GM12872 (cell line): ENCODE measurements at regions not wholly inside any gene's neighbourhood (a gene's known extent, or its start where the extent isn't known, plus 50 kb on each side); places are given as distances from the start of the nearest gene placed in this dataset.

Experiments used
- TF ChIP-seq, protein P1 (sequence below): IDR thresholded peaks from 3 replicates; pipeline ENCODE4 v1.5.1; 2011; ENCODE audit warnings: low read depth, mild to moderate bottlenecking, low read length, moderate library complexity; ENCODE audit not compliant: insufficient read depth

DNA sequence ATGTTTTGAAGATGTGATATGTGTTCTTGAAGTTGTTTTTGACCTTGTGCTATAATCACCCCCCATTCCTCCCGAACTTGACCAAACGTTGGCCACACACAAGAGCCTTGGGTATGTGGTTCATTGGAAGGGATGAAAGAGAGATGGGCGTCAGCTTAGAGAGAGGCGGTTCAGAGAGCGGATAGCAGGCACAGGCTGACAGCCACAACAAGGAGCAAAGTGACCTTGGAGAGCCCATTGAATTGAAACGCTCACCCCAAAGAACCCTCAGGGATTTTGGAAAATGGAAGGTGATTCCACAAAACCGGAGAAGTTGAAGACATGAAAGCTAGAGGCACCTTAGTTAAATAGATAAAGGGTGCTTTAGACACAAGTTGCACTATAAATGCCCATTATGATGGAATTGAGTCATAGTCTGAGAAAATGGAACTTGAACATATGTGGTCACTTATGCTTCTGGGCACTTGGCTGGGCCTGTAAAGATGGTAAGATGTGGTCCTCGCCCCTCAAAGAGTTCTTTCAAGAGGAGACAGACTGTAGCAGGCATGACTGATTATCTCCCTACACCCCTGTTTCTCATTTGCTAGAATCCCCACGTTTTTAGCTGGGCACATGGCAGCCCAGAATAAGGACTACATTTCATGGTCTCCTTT lies 188.5 kb upstream of the HAAO start:
- TF ChIP-seq, protein P1, sequence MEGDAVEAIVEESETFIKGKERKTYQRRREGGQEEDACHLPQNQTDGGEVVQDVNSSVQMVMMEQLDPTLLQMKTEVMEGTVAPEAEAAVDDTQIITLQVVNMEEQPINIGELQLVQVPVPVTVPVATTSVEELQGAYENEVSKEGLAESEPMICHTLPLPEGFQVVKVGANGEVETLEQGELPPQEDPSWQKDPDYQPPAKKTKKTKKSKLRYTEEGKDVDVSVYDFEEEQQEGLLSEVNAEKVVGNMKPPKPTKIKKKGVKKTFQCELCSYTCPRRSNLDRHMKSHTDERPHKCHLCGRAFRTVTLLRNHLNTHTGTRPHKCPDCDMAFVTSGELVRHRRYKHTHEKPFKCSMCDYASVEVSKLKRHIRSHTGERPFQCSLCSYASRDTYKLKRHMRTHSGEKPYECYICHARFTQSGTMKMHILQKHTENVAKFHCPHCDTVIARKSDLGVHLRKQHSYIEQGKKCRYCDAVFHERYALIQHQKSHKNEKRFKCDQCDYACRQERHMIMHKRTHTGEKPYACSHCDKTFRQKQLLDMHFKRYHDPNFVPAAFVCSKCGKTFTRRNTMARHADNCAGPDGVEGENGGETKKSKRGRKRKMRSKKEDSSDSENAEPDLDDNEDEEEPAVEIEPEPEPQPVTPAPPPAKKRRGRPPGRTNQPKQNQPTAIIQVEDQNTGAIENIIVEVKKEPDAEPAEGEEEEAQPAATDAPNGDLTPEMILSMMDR, result no peak

DNA sequence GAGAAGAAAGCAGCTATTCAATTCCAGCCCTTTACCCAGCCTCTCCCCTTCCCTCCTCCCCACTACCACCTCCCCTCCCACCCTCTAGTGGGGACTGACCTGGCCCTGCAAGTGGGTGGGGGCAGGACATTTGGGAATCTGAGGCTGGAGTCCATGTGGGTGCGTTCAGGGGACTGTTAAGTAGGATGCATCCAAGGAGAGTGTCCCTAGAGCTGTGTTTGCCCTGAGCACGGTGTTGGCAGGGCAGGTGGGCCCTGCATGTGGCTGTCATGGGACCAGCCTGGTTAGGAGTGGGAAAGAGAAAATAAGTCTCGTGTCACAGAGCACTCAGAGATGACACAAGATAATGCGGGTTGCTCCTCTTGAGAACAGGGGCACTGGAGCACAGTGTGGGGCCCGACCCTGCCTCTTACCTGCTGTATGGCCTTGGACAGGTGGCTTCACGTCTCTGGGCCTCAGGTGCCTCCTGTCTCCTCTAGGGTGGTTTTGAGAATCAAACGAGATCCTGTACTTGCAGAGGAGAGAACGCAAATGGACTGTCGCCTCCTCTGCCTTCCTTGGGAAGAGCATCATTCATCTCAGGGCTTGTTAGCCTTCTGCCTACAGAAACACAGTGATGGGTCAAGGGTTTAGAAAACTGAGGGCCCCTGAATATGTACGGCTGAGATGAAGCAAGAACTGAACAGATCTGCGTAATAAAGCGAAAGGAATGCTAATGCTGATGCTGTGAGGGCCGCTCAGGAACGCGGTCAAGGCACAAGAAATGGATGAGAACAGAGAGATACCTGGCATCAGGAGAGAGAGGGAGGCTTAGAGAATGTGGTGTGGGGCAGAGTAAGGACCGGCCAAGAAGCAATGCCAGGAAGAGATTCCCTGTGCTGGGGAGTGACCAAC lies 187.7 kb upstream of the HAAO start:
- TF ChIP-seq, protein P1, result no peak

DNA sequence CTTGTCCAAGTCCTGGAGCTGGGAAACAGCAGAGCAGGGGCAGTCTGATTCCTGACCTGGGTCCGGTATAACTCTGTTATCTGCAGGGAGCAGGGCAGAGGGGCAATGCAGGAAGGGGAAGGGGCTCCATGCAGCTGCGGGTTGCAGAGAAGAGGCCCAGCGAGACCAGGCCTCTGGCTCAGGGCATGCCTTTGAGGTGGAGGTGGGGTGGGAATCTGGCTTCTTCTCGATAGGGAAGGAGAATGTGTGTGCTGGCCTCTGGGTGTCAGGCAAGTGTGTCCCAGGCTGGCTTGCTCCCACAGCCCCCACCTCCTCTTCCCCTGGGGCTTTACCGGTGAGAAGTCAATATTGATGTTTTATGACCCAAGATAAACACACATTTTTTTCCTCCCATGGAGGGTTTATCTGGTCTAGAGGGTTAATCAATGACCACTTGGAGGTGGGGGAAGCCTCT lies 187.1 kb upstream of the HAAO start:
- TF ChIP-seq, protein P1, result no peak

DNA sequence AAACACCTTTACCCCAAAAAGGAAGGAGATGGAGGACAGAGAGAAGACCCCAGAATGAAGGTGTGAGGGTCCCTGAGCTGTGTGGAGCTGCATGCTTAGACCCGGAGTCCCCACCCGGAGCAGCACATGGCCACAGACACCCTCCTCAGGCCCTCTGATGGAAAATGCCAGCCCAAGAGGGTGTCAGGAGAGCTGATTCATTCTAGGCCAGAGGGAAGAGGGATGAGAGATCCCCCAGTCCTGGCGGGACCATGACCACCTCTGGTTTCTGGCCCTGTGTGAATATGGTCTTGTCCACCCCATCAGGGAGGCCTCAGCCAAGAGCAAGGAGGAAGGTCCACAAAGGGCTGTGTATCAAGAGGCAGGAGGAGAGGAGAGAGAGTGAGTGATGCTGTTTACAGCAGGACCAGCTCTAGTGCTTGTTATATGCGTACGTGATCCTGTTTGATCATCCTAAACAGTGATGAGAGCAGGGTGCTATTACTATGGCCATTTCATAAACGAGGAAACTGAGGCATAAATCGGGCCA lies 186.6 kb upstream of the HAAO start:
- TF ChIP-seq, protein P1, result no peak

DNA sequence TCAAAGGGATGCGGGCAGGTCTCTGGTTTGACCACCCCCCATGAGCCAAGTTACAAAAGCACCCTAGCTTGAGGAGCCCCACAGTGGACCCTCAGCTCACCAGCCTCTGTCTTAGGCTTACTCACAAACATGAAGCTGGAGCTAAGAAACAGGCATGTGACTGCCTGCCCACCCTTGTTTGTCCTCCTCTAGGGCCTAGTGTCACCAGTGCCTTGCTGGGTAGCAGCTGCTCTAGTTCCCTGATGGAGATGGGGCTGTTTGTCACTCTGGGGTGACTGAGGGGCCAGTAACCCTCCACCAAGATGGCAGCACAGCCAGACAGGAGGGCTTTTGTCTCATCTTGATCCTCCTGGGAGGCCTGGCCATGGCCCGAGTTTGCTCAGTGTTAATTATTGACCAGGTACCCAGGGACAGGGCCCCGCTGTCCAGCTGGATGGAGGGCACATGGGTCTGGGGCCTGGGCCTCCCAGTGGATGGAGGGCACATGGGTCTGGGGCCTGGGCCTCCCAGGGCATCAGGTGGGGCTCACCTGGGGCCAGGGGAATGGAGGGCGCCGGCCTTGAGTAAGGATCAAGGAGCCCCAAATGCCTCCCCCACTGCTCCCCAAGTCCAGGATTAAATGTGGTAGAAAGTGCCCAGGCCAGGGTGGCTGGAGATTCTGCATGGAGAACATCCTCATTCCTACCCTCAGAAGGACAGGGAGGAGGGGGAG lies 185.9 kb upstream of the HAAO start:
- TF ChIP-seq, protein P1, result no peak

DNA sequence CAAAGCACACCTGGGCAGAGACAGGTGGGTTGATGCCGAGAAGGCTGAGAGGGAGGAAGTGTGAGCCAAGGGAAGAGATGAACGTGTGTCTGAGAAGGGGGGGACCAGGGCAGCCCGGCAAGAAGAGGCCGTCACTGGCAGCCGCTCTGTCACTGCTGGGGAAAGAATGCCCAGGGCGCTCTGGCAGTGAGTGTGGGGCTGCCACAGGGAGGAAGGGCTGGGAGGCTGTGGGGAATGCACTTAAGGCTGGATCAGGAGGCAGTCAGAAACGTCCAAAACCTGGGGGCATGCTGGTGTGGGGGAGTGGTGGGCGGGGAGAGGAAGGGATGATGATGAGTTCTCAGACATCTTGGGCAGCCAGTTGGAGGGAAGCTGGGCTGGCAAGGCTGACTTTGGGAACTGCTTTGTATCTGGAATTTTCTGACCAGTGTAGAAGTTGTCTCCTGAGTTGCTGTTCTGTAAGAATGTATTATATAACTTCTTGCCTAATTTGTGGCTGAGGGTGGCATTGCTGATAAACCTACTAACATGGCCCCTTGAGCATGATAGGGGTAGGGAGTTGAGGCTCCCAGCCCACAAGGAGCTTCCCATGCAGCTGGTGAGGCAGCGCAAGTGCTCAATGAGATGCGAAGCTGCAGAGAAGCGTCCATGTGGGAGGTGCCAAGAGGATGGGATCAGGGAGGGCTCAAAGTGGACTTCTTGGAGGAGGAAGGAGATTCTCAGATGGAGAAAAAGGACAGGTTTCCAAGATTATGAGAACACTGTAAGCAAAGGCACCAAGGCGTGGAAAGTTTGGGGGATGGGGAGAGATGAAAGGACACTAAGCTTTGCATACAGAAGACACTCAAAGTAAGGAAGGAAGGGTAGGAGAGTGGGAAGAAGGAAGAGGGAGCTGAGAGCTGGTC lies 185.1 kb upstream of the HAAO start:
- TF ChIP-seq, protein P1, result no peak
